GM23338 (cell line): ENCODE measurements at regions not wholly inside any gene's neighbourhood (a gene's known extent, or its start where the extent isn't known, plus 50 kb on each side); places are given as distances from the start of the nearest gene placed in this dataset.

Experiments
- ATAC-seq: fragments of 200-7000 bp; cut with Tn5 transposase; 3 replicates; pipeline ENCODE4 v1.9.1; 2020
- DNase-seq: peaks from one replicate; pipeline ENCODE4 v3.0.0-alpha.2; 2015; ENCODE audit warnings: low spot score
- H2AFZ ChIP-seq: fragments of 200-600 bp; sonication (generic); 2 replicates; pipeline ENCODE4 v1.8.0; 2016; ENCODE audit warnings: antibody characterized with exemption, mild to moderate bottlenecking, moderate library complexity
- H3F3A ChIP-seq: fragments of 200-600 bp; sonication (generic); replicated peaks from 2 replicates; pipeline ENCODE4 v1.8.0; 2017; ENCODE audit warnings: antibody characterized with exemption, mixed run types, low read depth
- H3K27ac ChIP-seq: fragments of 200-600 bp; sonication (generic); 2 replicates; pipeline ENCODE4 v1.6.1; 2016; ENCODE audit warnings: low read depth
- H3K27me3 ChIP-seq: fragments of 200-600 bp; sonication (generic); 2 replicates; pipeline ENCODE4 v1.8.0; 2016; ENCODE audit warnings: mild to moderate bottlenecking, mixed run types, moderate library complexity; ENCODE audit not compliant: insufficient read depth
- H3K36me3 ChIP-seq: fragments of 200-600 bp; sonication (generic); 2 replicates; pipeline ENCODE4 v1.8.0; 2016; ENCODE audit warnings: mild to moderate bottlenecking; ENCODE audit not compliant: insufficient read depth
- H3K4me1 ChIP-seq: fragments of 200-600 bp; sonication (generic); 2 replicates; pipeline ENCODE4 v1.8.0; 2016; ENCODE audit warnings: mild to moderate bottlenecking, moderate library complexity; ENCODE audit not compliant: insufficient read depth
- H3K4me2 ChIP-seq: fragments of 200-600 bp; sonication (generic); 2 replicates; pipeline ENCODE4 v1.7.1; 2017; ENCODE audit warnings: mixed run types
- H3K4me3 ChIP-seq: fragments of 200-600 bp; sonication (generic); 2 replicates; pipeline ENCODE4 v1.6.1; 2016; ENCODE audit warnings: mixed run types
- H3K79me2 ChIP-seq: fragments of 200-600 bp; sonication (generic); replicated peaks from 2 replicates; pipeline ENCODE4 v1.8.0; 2017; ENCODE audit warnings: mild to moderate bottlenecking; ENCODE audit not compliant: insufficient read depth
- H3K9me2 ChIP-seq: fragments of 200-600 bp; sonication (generic); 2 replicates; pipeline ENCODE4 v1.8.0; 2017; ENCODE audit not compliant: insufficient read depth
- H4K20me1 ChIP-seq: fragments of 200-600 bp; sonication (generic); replicated peaks from 2 replicates; pipeline ENCODE4 v1.8.0; 2017; ENCODE audit warnings: mild to moderate bottlenecking; ENCODE audit not compliant: insufficient read depth
- H3K27ac Mint-ChIP-seq: 2 replicates; pipeline ENCODE4 v1.8.0; 2020; ENCODE audit warnings: inconsistent platforms, mild to moderate bottlenecking, moderate library complexity, mixed read lengths
- H3K27me3 Mint-ChIP-seq: 3 replicates; pipeline ENCODE4 v1.8.0; 2022; ENCODE audit warnings: low read depth, mild to moderate bottlenecking, moderate library complexity, mixed read lengths, inconsistent platforms; ENCODE audit not compliant: insufficient read depth, poor library complexity
- H3K36me3 Mint-ChIP-seq: 3 replicates; pipeline ENCODE4 v1.8.0; 2021; ENCODE audit warnings: low read depth, mild to moderate bottlenecking, inconsistent platforms, moderate library complexity, mixed read lengths
- H3K4me1 Mint-ChIP-seq: 3 replicates; pipeline ENCODE4 v1.8.0; 2020; ENCODE audit warnings: mild to moderate bottlenecking, inconsistent platforms, mixed read lengths
- H3K4me3 Mint-ChIP-seq: 3 replicates; pipeline ENCODE4 v1.8.0; 2021; ENCODE audit warnings: moderate library complexity, mild to moderate bottlenecking, inconsistent platforms, mixed read lengths
- H3K9me3 Mint-ChIP-seq: 3 replicates; pipeline ENCODE4 v1.8.0; 2020; ENCODE audit warnings: moderate library complexity, mild to moderate bottlenecking, inconsistent platforms, mixed read lengths
- CREB1 ChIP-seq: fragments of 250-450 bp; sonication (Bioruptor Pico); IDR thresholded peaks from 2 replicates; pipeline ENCODE4 v1.5.0; 2020; ENCODE audit warnings: low read depth, mild to moderate bottlenecking, moderate library complexity
- CTCF ChIP-seq, 2 experiments: fragments of 200-600 bp in 1 of 2; sonication (generic) in 1 of 2; conservative IDR thresholded peaks; 2 replicates each; pipeline versions ENCODE4 v1.5.1 to v1.6.1; 2016 to 2017; ENCODE audit warnings: antibody characterized with exemption in 2 of 2, low read depth in 2 of 2, mild to moderate bottlenecking in 2 of 2, moderate library complexity in 1 of 2
- ETS1 ChIP-seq: IDR thresholded peaks from 2 replicates; pipeline ENCODE4 v1.6.1; 2016; ENCODE audit warnings: antibody characterized with exemption
- EZH2 ChIP-seq: fragments of 200-600 bp; sonication (generic); IDR thresholded peaks from one replicate; pipeline ENCODE4 v1.8.0; 2017; ENCODE audit warnings: antibody characterized with exemption, mild to moderate bottlenecking, low read depth; ENCODE audit not compliant: unreplicated experiment
- EZH2phosphoT487 ChIP-seq: fragments of 200-600 bp; sonication (generic); IDR thresholded peaks from one replicate; pipeline ENCODE4 v1.8.1; 2018; ENCODE audit warnings: antibody characterized with exemption; ENCODE audit not compliant: unreplicated experiment
- JUNB ChIP-seq: IDR thresholded peaks from one replicate; pipeline ENCODE4 v1.6.1; 2016; ENCODE audit warnings: antibody characterized with exemption; ENCODE audit not compliant: unreplicated experiment
- NANOG ChIP-seq: IDR thresholded peaks from 2 replicates; pipeline ENCODE4 v1.6.1; 2016; ENCODE audit warnings: antibody characterized with exemption, borderline replicate concordance
- POLR2AphosphoS5 ChIP-seq: IDR thresholded peaks from 2 replicates; pipeline ENCODE4 v1.6.1; 2016; ENCODE audit warnings: antibody characterized with exemption, low read depth
- REST ChIP-seq: IDR thresholded peaks from one replicate; pipeline ENCODE4 v1.6.1; 2018; ENCODE audit warnings: antibody characterized with exemption; ENCODE audit not compliant: unreplicated experiment
- STAT1 ChIP-seq: IDR thresholded peaks from one replicate; pipeline ENCODE4 v1.6.1; 2016; ENCODE audit warnings: antibody characterized with exemption; ENCODE audit not compliant: unreplicated experiment
- ZNF114 ChIP-seq: fragments of 250-450 bp; sonication (Bioruptor Pico); IDR thresholded peaks from 2 replicates; pipeline ENCODE4 v1.5.0; 2020; ENCODE audit warnings: mild to moderate bottlenecking, moderate library complexity
- ZNF331 ChIP-seq: fragments of 250-450 bp; sonication (Bioruptor Pico); IDR thresholded peaks from 2 replicates; pipeline ENCODE4 v1.5.0; 2020; ENCODE audit warnings: low read depth, mild to moderate bottlenecking, moderate library complexity
- ZNF462 ChIP-seq: fragments of 250-450 bp; sonication (Bioruptor Pico); IDR thresholded peaks from 2 replicates; pipeline ENCODE4 v1.5.0; 2020; ENCODE audit warnings: mild to moderate bottlenecking, moderate library complexity

GRCh38 chr6:45801471-45802289 is 214.0 kb downstream of the CLIC5 start:
- no peak overlapping the region for H3K27ac Mint-ChIP-seq
- ATAC-seq, result no peak

More at GRCh38 chr6:45801471-45802289, 214.0 kb downstream of the CLIC5 start:
- peaks cover 14% of the 10 kb centered on the region; the same call in 1 of the 2 replicates for H3K9me2 ChIP-seq
- no peak overlapping the region for H3K4me3 ChIP-seq
- no peaks in the 10 kb centered on the region for H3F3A ChIP-seq
- no peak overlapping the region for H3K4me2 ChIP-seq
- no peak for TF ChIP-seq EZH2
- no peak for TF ChIP-seq ETS1
- TF ChIP-seq NANOG, result no peak
- no peak for TF ChIP-seq REST
- TF ChIP-seq ZNF462 (CRISPR knock-in tag), result no peak
- no peak for TF ChIP-seq EZH2phosphoT487
- no peak for TF ChIP-seq POLR2AphosphoS5
- TF ChIP-seq CREB1 (CRISPR knock-in tag), result no peak
- TF ChIP-seq ZNF114 (CRISPR knock-in tag), result no peak
- TF ChIP-seq CTCF (conservative IDR thresholded peaks at IDR 0.05; ENCODE audit: low read depth in 2 of 2), result no peak
- no peak for TF ChIP-seq STAT1
- no peak for TF ChIP-seq ZNF331 (CRISPR knock-in tag)
- no peak for TF ChIP-seq JUNB
- H3K36me3 ChIP-seq, result no peaks in the 10 kb centered on the region; the same call in 1 of the 2 replicates
- peaks cover 4% of the 10 kb centered on the region for H3K27me3 Mint-ChIP-seq
- no peaks in the 10 kb centered on the region for H3K36me3 Mint-ChIP-seq
- no peaks in the 10 kb centered on the region for H4K20me1 ChIP-seq
- H3K9me3 Mint-ChIP-seq, result no peaks in the 10 kb centered on the region
- no peaks in the 10 kb centered on the region for H3K79me2 ChIP-seq
- H3K27me3 ChIP-seq, result no peaks in the 10 kb centered on the region
- no peak overlapping the region for H3K4me3 Mint-ChIP-seq
- H3K27ac ChIP-seq, result no peak overlapping the region
- no peaks in the 10 kb centered on the region for H3K4me1 ChIP-seq
- peak overlapping the region; percentile 43 for H2AFZ ChIP-seq
- no peaks in the 10 kb centered on the region for H3K4me1 Mint-ChIP-seq
- DNase-seq, result no peak
